Ovary (tissue), 7 donors: ENCODE measurements at regions not wholly inside any gene's neighbourhood (a gene's known extent, or its start where the extent isn't known, plus 50 kb on each side); places are given as distances from the start of the nearest gene placed in this dataset.
"Not testable (repeated sequence)": the region's sequence is repeated elsewhere in the genome, so short reads cannot be mapped to it uniquely, and the experiment has no call there.

Source experiments
- DNase-seq, 5 donors: peaks; one replicate each; pipeline ENCODE4 v3.0.0-alpha.2; 2019 to 2020
- H3K27ac ChIP-seq, 2 donors: fragments of 200-600 bp; one replicate each; pipeline versions ENCODE4 v1.5.1 to v1.8.0; 2019 to 2022
- H3K27me3 ChIP-seq: fragments of 200-600 bp; one replicate; pipeline ENCODE4 v1.8.0; 2022
- H3K36me3 ChIP-seq: fragments of 200-600 bp; sonication (generic); one replicate; pipeline ENCODE4 v1.5.1; 2019
- H3K4me1 ChIP-seq: one replicate; pipeline ENCODE4 v1.8.1; 2013; ENCODE audit warnings: mild to moderate bottlenecking, moderate library complexity; ENCODE audit not compliant: insufficient read depth
- H3K4me3 ChIP-seq: fragments of 200-600 bp; sonication (generic); one replicate; pipeline ENCODE4 v1.5.1; 2017
- H3K9me3 ChIP-seq, 2 donors: fragments of 200-600 bp in 1 of 2; sonication (generic) in 1 of 2; one replicate each; pipeline versions ENCODE4 v1.5.1 to v1.8.1; 2013 to 2019; ENCODE audit warnings: mild to moderate bottlenecking in 1 of 2, moderate library complexity in 1 of 2
- CTCF ChIP-seq, 3 donors: fragments of 450-650 bp in 2 of 3; fragments of 200-600 bp in 1 of 3; IDR thresholded peaks; one replicate each; pipeline versions ENCODE4 v1.5.1 to v1.8.0; 2016 to 2022; ENCODE audit warnings: antibody characterized with exemption in 3 of 3, mild to moderate bottlenecking in 1 of 3
- EP300 ChIP-seq: sonication (generic); formaldehyde crosslinking; IDR thresholded peaks from one replicate; pipeline ENCODE4 v1.6.1; 2017; ENCODE audit warnings: antibody characterized with exemption
- POLR2A ChIP-seq: fragments of 450-650 bp; IDR thresholded peaks from one replicate; pipeline ENCODE4 v1.6.1; 2017; ENCODE audit warnings: antibody characterized with exemption, mild to moderate bottlenecking, moderate library complexity
- WGBS, 3 donors: extraction: QIAGEN DNeasy Blood & Tissue Kit in 1 of 3; methylation state at CpG; one replicate each; pipeline versions ENCODE4 v1.1.5 to v1.1.7; 2013 to 2017; 5-methylcytosine and 5-hydroxymethylcytosine counted together
- intact Hi-C, 4 donors: fragments of 100-400 bp; cut with DNase I; formaldehyde crosslinking; loops; one replicate each; pipeline versions ENCODE4 v1.11.0 to v1.15.1; 2022 to 2023
- donor health status: DM: no; HTN: no; CAD: no; lungs with moderate emphysema.
- donor health status: DM: no; HTN: no; CAD: no.
- donor health status: Bipolar disorder and iron deficiency.
- donor health status: DM: no; HTN: no; CAD: no.
- donor health status: DM: yes; HTN: yes; CAD: no.

- intact Hi-C loops, result no loop called here
- H3K27me3 ChIP-seq, result no peaks in the 10 kb centered on the region
- H3K36me3 ChIP-seq, result no peaks in the 10 kb centered on the region
- no peaks in the 10 kb centered on the region for H3K9me3 ChIP-seq
- DNase-seq, result no peak
- H3K4me1 ChIP-seq, result no peaks in the 10 kb centered on the region
- H3K4me3 ChIP-seq, result no peak overlapping the region
- WGBS, 3 donors, result 81 to 91% (median 81%) methylated on average over 1 of the region's 1 CpG
- TF ChIP-seq POLR2A (no peak), EP300 (no peak), CTCF (IDR thresholded peaks at IDR 0.05) (no peak)
- H3K27ac ChIP-seq, result no peak overlapping the region
Measured at GRCh38 chr6:78666764-78667163, 200.6 kb upstream of the IRAK1BP1 start.

GRCh38 chr6:78670156-78670555, 197.2 kb upstream of the IRAK1BP1 start:
- no peaks in the 10 kb centered on the region for H3K36me3 ChIP-seq
- DNase-seq, result no peak
- no peak overlapping the region for H3K4me3 ChIP-seq
- TF ChIP-seq EP300 (no peak), POLR2A (no peak), CTCF (IDR thresholded peaks at IDR 0.05) (no peak)
- intact Hi-C loops, result no loop called here
- 74 to 89% (median 81%) methylated on average over 2 of the region's 2 CpGs for WGBS, 3 donors
- H3K27me3 ChIP-seq, result no peaks in the 10 kb centered on the region
- H3K27ac ChIP-seq, result no peak overlapping the region
- no peaks in the 10 kb centered on the region for H3K4me1 ChIP-seq
- H3K9me3 ChIP-seq, result no peaks in the 10 kb centered on the region

- H3K4me3 ChIP-seq, result no peak overlapping the region
- no peaks in the 10 kb centered on the region for H3K9me3 ChIP-seq
- H3K27me3 ChIP-seq, result no peaks in the 10 kb centered on the region
- intact Hi-C loops, result no loop called here
- WGBS, 3 donors, result 81 to 94% (median 93%) methylated on average over 2 of the region's 2 CpGs
- no peak for DNase-seq
- no peak for TF ChIP-seq CTCF (IDR thresholded peaks at IDR 0.05)
- no peak for TF ChIP-seq POLR2A
- TF ChIP-seq EP300, result no peak
- no peaks in the 10 kb centered on the region for H3K4me1 ChIP-seq
- no peaks in the 10 kb centered on the region for H3K36me3 ChIP-seq
- H3K27ac ChIP-seq, result no peak overlapping the region
Measured at GRCh38 chr6:78670802-78671201, 196.5 kb upstream of the IRAK1BP1 start.

GRCh38 chr6:78676069-78677007, 191.0 kb upstream of the IRAK1BP1 start:
- intact Hi-C loops, DNase-seq, H3K36me3 ChIP-seq, H3K27me3 ChIP-seq, H3K27ac ChIP-seq, H3K9me3 ChIP-seq, H3K4me1 ChIP-seq, H3K4me3 ChIP-seq: not testable (repeated sequence)
- WGBS, 3 donors, result 82 to 89% (median 86%) methylated on average over 15 of the region's 15 CpGs

GRCh38 chr6:78688668-78689067, 178.7 kb upstream of the IRAK1BP1 start:
- Histone ChIP-seq H3K36me3 (no peaks in the 10 kb centered on the region), H3K27ac (no peak overlapping the region), H3K4me1 (no peaks in the 10 kb centered on the region), H3K9me3 (peaks cover 0 to 3% of the 10 kb centered on the region in 2 donors), H3K27me3 (no peaks in the 10 kb centered on the region), H3K4me3 (no peak overlapping the region)
- TF ChIP-seq POLR2A, result no peak
- TF ChIP-seq CTCF (IDR thresholded peaks at IDR 0.05), result no peak
- no peak for TF ChIP-seq EP300
- no peak for DNase-seq
- intact Hi-C loops, result no loop called here
